Bronchial epithelial cell (primary cell): ENCODE measurements at regions not wholly inside any gene's neighbourhood (a gene's known extent, or its start where the extent isn't known, plus 50 kb on each side); places are given as distances from the start of the nearest gene placed in this dataset.

Experiments used
- DNase-seq: peaks from one replicate; pipeline ENCODE4 v3.0.0-alpha.2; 2010; ENCODE audit warnings: low read depth
- FAIRE-seq: peaks from 2 replicates; lab custom pipeline; 2011; peaks lifted over from hg19 to GRCh38; lab: Jason Lieb, UNC
- H3K27me3 ChIP-seq: 2 replicates; pipeline ENCODE4 v1.5.1; 2011; ENCODE audit warnings: low read length; ENCODE audit not compliant: control insufficient read depth, insufficient read depth
- H3K36me3 ChIP-seq: 2 replicates; pipeline ENCODE4 v1.5.1; 2011; ENCODE audit warnings: low read length; ENCODE audit not compliant: control insufficient read depth, insufficient read depth
- H3K4me3 ChIP-seq: 2 replicates; pipeline ENCODE4 v1.5.1; 2011; ENCODE audit warnings: mild to moderate bottlenecking, low read depth, low read length, control low read depth
- CTCF ChIP-seq: IDR thresholded peaks from 2 replicates; pipeline ENCODE4 v1.5.1; 2011; ENCODE audit warnings: mild to moderate bottlenecking, moderate library complexity, low read length, control low read depth, inconsistent platforms; ENCODE audit not compliant: insufficient read depth, severe bottlenecking

GRCh38 chr4:119725011-119725410, 96.4 kb upstream of the PDE5A start:
- no peak for TF ChIP-seq CTCF
- Histone ChIP-seq H3K4me3 (no peak overlapping the region), H3K36me3 (no peaks in the 10 kb centered on the region), H3K27me3 (no peaks in the 10 kb centered on the region)
- DNase-seq (no peak), FAIRE-seq (no peak)

DNA sequence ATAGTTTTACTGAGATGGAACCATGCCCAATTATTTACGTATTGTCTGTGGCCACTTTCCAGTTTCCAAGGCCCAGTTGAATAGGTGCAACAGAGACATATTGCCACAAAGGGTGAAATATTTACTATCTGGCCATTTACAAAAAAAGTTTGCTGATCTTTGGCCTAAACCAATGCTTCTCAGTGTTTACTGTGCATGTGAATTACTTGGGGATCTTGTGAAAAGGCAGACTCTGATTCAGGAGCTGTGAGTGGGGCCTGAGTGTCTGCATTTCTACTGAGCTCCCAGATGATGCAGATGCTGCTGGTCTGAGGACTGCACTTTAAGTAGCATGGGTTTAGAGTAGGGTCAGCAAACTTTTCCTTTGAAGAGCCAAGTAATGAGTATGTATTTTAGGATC, 94.1 kb upstream of the PDE5A start:
- no peak for TF ChIP-seq CTCF
- Histone ChIP-seq H3K36me3 (no peaks in the 10 kb centered on the region), H3K27me3 (no peaks in the 10 kb centered on the region), H3K4me3 (no peak overlapping the region)
- no peak for FAIRE-seq
- no peak for DNase-seq

DNA sequence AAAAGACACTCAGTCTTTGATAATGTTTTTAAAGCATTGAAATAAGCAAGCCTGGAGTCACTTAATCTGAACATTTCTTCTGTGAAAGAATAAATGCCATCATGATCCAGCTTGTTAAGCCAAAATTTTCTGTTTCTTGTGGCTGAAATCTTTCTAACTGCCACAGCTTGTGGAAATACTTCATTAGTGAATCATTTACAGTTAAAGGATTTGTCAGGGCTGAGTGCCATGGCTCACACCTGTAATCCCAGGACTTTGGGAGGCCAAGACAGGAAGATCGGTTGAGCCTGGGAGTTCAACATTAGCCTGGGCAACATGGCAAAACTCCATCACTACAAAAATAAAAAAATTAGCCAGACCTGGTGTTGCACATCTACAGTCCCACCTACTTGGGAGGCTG, 93.3 kb upstream of the PDE5A start:
- H3K4me3 ChIP-seq = no peak overlapping the region
- no peak for TF ChIP-seq CTCF
- DNase-seq (peak; percentile 75), FAIRE-seq (no peak)
- no peaks in the 10 kb centered on the region for H3K36me3 ChIP-seq
- no peaks in the 10 kb centered on the region for H3K27me3 ChIP-seq

- no peak for TF ChIP-seq CTCF
- Histone ChIP-seq H3K36me3 (no peaks in the 10 kb centered on the region), H3K27me3 (no peaks in the 10 kb centered on the region), H3K4me3 (no peak overlapping the region)
- no peak for FAIRE-seq
- no peak for DNase-seq
Measured at GRCh38 chr4:119715490-119716445, 87.2 kb upstream of the PDE5A start.

DNA sequence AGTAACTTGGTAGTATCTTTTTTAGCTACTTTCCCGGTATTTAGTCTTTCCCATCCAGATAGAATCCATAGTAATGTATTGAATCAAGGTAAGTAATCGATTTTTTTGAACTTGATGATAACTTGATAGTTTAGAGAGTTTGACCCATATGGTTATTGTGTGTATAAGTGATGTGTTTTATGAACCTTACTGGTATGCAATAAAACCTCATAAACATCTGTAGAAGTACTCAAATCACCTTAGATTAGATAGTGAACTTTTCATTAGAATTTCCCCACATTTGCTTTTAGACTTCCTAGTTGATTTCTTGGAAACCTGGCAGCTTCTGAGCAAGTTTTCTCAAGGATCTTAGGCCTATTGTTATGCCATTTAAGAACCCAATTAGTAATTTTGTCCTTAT, 80.8 kb upstream of the PDE5A start:
- FAIRE-seq = no peak
- Histone ChIP-seq H3K36me3 (no peaks in the 10 kb centered on the region), H3K4me3 (no peak overlapping the region), H3K27me3 (no peaks in the 10 kb centered on the region)
- no peak for DNase-seq
- TF ChIP-seq CTCF = no peak
